Lung (tissue), 9 donors: ENCODE measurements at regions not wholly inside any gene's neighbourhood (a gene's known extent, or its start where the extent isn't known, plus 50 kb on each side); places are given as distances from the start of the nearest gene placed in this dataset.
"Not testable (repeated sequence)": the region's sequence is repeated elsewhere in the genome, so short reads cannot be mapped to it uniquely, and the experiment has no call there.

Source experiments
- ATAC-seq: fragments of 200-7000 bp; cut with Tn5 transposase; one replicate; pipeline ENCODE4 v1.9.1; 2020; ENCODE audit warnings: moderate number of reproducible peaks; ENCODE audit not compliant: insufficient read depth, low FRiP score
- DNase-seq, 3 donors: peaks; one replicate each; pipeline ENCODE4 v3.0.0-alpha.2; 2013 to 2017
- H3K27ac ChIP-seq, 2 donors: one replicate each; pipeline ENCODE4 v1.5.1; 2013; ENCODE audit warnings: mild to moderate bottlenecking in 2 of 2, moderate library complexity in 2 of 2, control low read depth in 1 of 2, inconsistent platforms in 1 of 2, low read depth in 1 of 2, low read length in 1 of 2
- H3K27me3 ChIP-seq, 3 donors: one replicate each; pipeline ENCODE4 v1.5.1; 2013; ENCODE audit warnings: low read length in 2 of 3; ENCODE audit not compliant: control insufficient read depth in 3 of 3, insufficient read depth in 3 of 3
- H3K36me3 ChIP-seq, 4 donors: one replicate each; pipeline ENCODE4 v1.5.1; 2013; ENCODE audit warnings: low read length in 4 of 4, mild to moderate bottlenecking in 1 of 4, moderate library complexity in 1 of 4; ENCODE audit not compliant: control insufficient read depth in 4 of 4, insufficient read depth in 4 of 4
- H3K4me1 ChIP-seq, 5 donors: one replicate each; pipeline ENCODE4 v1.5.1; 2013; ENCODE audit warnings: low read length in 5 of 5, mild to moderate bottlenecking in 2 of 5, moderate library complexity in 1 of 5; ENCODE audit not compliant: control insufficient read depth in 5 of 5, insufficient read depth in 5 of 5
- H3K4me3 ChIP-seq: one replicate; pipeline ENCODE4 v1.5.1; 2013; ENCODE audit warnings: mild to moderate bottlenecking, control low read depth, moderate library complexity
- H3K9ac ChIP-seq, 2 donors: one replicate each; pipeline ENCODE4 v1.5.1; 2013; ENCODE audit warnings: low read length in 2 of 2, control low read depth in 1 of 2; ENCODE audit not compliant: insufficient read depth in 1 of 2
- H3K9me3 ChIP-seq, 4 donors: one replicate each; pipeline ENCODE4 v1.5.1; 2013; ENCODE audit warnings: low read length in 3 of 4, mild to moderate bottlenecking in 1 of 4, moderate library complexity in 1 of 4; ENCODE audit not compliant: control insufficient read depth in 4 of 4, insufficient read depth in 3 of 4
- WGBS, 2 donors: extraction: QIAGEN DNeasy Blood & Tissue Kit; methylation state at CpG; one replicate each; pipeline ENCODE4 v1.1.7; 2013; 5-methylcytosine and 5-hydroxymethylcytosine counted together
- donor health status: Bipolar disorder and iron deficiency.
- donor health status: healthy.
- donor health status: DM: yes; HTN: yes; CAD: no.

DNA sequence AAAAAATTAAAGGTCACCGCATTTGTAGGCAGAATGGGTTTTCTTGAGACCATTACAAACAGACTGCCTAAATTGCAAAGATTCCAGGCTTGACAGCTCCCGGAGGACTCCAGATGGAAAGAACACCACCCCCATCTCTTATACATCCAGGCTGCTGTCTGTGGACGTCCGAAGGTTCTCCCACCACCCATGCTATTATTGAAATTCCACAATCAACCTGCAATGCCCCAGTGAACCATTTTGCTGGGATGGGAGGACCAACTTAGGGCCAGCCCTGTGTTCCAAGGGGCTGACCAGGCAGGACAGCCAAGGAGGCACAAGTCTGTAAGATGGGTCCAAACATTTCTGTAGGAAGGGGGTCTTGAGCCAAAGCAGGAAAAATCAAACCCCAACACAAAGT, 122.7 kb downstream of the NPIPA8 start:
- ATAC-seq, H3K27ac ChIP-seq, DNase-seq, H3K27me3 ChIP-seq, H3K36me3 ChIP-seq, H3K4me1 ChIP-seq, H3K9ac ChIP-seq, H3K9me3 ChIP-seq, H3K4me3 ChIP-seq: not testable (repeated sequence)
- 66 to 77% methylated on average over 4 of the region's 4 CpGs for WGBS, 2 donors

DNA sequence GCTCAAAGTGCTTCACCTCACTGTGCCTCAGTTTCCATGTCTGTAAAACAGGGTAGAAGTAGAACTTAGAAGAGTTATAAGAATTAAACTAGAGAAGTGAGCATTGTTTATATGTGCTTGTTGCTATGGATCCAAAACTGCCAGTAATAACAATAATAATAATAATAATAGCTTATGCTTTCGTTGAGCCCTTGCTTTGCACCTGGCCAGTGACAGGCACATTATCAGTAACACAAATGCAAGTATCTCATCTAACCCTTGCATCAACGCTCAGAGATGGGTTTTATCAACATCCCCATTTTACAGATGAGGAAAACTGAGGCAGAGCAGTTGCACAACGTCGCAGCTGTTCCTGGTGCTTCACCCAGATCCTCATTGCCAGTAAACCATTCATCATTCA, 125.0 kb downstream of the NPIPA8 start:
- H3K36me3 ChIP-seq, H3K4me3 ChIP-seq, DNase-seq, H3K27ac ChIP-seq, H3K9ac ChIP-seq, H3K4me1 ChIP-seq, ATAC-seq, H3K9me3 ChIP-seq, H3K27me3 ChIP-seq: not testable (repeated sequence)
- 91 to 94% methylated on average over 3 of the region's 4 CpGs for WGBS, 2 donors

DNA sequence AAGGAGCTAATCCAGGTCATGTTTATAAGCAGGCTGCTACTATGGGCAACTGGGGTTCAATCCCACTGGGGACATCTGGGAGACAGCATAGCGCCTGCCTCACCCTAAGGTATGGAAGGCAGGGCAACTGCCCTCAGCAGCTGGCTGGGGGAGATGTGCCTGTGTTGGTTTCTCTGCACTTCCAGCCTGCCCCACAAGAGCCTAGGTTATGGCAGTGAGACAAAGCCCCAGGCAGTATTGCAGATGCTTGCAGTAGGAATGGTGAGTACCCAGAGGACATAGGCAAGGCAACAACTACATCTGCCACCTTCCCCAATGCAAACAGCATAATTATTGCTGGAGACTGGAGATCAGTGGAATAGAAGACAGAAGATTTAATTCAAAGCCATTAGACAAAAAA, 131.8 kb downstream of the NPIPA8 start:
- ATAC-seq, H3K4me1 ChIP-seq, H3K36me3 ChIP-seq, H3K9ac ChIP-seq, H3K9me3 ChIP-seq, DNase-seq, H3K27ac ChIP-seq, H3K27me3 ChIP-seq, H3K4me3 ChIP-seq: not testable (repeated sequence)
- no CpG with 5 or more reads among the region's 1 CpG for WGBS, 2 donors

DNA sequence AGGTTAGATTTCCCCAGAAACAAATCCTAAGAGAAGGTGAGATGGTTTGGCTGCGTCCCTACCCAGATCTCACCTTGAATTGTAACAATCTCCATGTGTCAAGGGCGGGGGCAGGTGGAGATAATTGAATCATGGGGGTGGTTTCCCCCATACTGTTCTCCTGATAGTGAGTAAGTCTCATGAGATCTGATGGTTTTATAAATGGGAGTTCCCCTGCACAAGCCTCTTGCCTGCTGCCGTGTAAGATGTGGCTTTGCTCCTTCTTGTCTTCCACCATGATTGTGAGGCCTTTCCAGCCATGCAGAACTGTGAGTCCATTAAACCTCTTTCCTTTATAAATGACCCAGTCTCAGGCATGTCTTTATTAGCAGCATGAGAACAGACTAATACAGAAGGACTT, 132.2 kb downstream of the NPIPA8 start:
- 81 to 82% methylated on average over 2 of the region's 3 CpGs for WGBS, 2 donors
- H3K36me3 ChIP-seq, result not testable (repeated sequence)

DNA sequence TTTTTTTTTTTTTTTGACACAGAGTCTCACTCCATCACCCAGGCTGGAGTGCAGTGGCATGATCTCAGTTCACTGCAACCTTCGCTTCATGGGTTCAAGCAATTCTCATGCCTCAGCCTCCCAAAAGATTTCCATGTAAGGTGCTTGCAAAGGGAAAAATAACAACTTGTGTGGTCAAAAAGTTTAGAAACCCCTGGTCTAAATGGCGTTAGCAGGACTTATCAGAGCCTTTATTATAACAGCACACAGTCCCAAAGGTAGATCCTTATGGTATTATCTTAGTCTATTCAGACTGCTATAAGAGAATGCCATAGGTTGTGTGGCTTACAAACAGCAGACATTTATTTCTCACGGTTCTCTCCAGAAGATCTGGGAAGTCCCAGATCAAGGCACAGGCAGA, 135.0 kb downstream of the NPIPA8 start:
- not testable (repeated sequence) for H3K27me3 ChIP-seq
- WGBS, 2 donors, result 83 to 85% methylated on average over 3 of the region's 3 CpGs

More for the DNA sequence above, 132.2 kb downstream of the NPIPA8 start:
- ATAC-seq, H3K9me3 ChIP-seq, H3K4me3 ChIP-seq, H3K27ac ChIP-seq, DNase-seq, H3K4me1 ChIP-seq, H3K27me3 ChIP-seq, H3K9ac ChIP-seq: not testable (repeated sequence)

DNA sequence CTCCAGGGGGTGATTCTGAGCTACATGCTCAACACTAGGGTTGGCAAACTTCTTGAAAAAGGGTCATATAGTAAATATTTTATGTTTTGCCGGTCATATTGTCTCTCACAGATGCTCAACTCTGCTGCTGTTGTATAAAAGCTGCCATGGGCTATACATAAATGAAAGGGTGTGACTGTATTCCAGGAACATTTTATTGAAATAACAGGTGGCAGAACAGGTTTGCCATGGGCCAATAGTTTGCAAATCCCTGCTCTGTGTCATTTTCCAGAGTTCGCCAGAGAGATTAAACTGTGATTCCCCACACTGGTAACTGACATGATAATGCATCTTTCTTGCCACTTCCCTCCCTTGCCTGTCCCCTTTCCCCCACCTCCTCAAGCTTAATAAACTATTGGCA, 144.1 kb downstream of the NPIPA8 start:
- not testable (repeated sequence) for H3K27ac ChIP-seq, H3K4me1 ChIP-seq, H3K9ac ChIP-seq, DNase-seq, ATAC-seq, H3K9me3 ChIP-seq, H3K4me3 ChIP-seq, H3K27me3 ChIP-seq, H3K36me3 ChIP-seq
- 71 to 90% methylated on average over 1 of the region's 2 CpGs for WGBS, 2 donors

More for the DNA sequence above, 135.0 kb downstream of the NPIPA8 start:
- not testable (repeated sequence) for H3K9ac ChIP-seq, H3K4me1 ChIP-seq, ATAC-seq, H3K36me3 ChIP-seq, H3K9me3 ChIP-seq, H3K27ac ChIP-seq, DNase-seq, H3K4me3 ChIP-seq

DNA sequence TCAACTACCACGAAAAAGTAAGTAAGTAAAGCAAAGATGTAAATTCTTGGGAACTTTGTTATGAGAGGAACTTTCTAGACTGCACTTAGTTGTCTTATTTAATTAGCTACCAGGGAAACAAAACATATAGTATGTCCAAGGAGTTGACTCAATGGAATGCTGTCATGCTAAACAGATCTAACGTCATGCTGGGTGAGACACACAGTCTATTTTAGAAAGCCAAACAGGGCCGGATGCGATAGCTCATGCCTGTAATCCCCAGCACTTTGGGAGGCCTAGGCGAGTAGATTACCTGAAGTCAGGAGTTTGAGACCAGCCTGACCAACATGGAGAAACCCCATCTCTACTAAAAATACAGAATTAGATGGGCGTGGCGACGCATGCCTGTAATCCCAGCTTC, 146.4 kb downstream of the NPIPA8 start:
- H3K27me3 ChIP-seq, H3K27ac ChIP-seq, H3K4me1 ChIP-seq, DNase-seq, H3K9ac ChIP-seq, ATAC-seq, H3K9me3 ChIP-seq, H3K4me3 ChIP-seq, H3K36me3 ChIP-seq: not testable (repeated sequence)
- 35 to 41% methylated on average over 1 of the region's 8 CpGs for WGBS, 2 donors

DNA sequence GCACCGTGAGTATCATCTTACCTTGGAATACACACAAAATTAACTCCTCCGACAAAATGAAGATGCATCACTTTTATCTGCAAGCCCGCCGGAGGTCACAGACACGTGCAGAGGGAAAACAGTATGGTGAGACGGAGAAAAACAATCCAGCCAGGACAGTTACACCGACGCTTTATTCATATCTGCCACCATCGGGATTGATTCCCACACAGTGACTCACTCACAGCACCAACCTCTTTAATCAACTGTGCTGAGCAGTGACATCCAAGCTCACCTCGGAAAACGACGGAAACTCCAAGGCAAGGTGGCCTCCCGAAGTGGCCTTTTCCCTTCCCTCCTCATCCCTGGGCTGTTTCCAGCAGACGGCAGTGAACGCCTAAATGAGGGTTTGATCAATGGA, 151.8 kb downstream of the NPIPA8 start:
- H3K4me1 ChIP-seq, H3K27ac ChIP-seq, H3K27me3 ChIP-seq, H3K9me3 ChIP-seq, H3K4me3 ChIP-seq, H3K36me3 ChIP-seq, DNase-seq, ATAC-seq, H3K9ac ChIP-seq: not testable (repeated sequence)
- 68 to 85% methylated on average over 5 to 8 of the region's 15 CpGs for WGBS, 2 donors

DNA sequence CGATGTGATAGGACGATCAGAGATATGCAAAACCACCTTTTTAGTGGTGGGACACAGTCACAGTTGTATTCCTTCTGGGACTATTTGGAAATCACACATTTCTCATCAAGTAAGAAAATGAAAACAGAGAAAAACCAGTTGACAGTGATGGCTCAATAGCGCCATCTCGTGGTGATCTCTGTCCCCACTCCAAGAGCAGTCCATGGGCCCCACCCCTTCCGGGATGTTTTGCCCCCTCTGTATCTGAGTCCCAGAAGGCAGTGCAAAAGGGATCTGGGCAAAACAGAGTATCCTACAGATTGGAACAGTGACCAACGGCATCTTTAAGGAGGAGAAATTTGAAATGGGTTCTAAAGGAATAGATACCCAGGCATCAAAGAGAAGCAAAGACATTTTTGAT, 155.5 kb downstream of the NPIPA8 start:
- H3K36me3 ChIP-seq, H3K4me3 ChIP-seq, H3K27ac ChIP-seq, ATAC-seq, H3K27me3 ChIP-seq, H3K9me3 ChIP-seq, H3K9ac ChIP-seq, DNase-seq, H3K4me1 ChIP-seq: not testable (repeated sequence)
- 48 to 66% methylated on average over 2 of the region's 6 CpGs for WGBS, 2 donors
